Peyer's patch (tissue), 4 donors: ENCODE measurements at regions not wholly inside any gene's neighbourhood (a gene's known extent, or its start where the extent isn't known, plus 50 kb on each side); places are given as distances from the start of the nearest gene placed in this dataset.

ENCODE experiments used
- POLR2A ChIP-seq, 2 donors: fragments of 450-650 bp; IDR thresholded peaks; one replicate each; pipeline ENCODE4 v1.5.1; 2017; ENCODE audit warnings: antibody characterized with exemption in 2 of 2, mild to moderate bottlenecking in 2 of 2, moderate library complexity in 2 of 2
- TF ChIP-seq, protein P1 (sequence below), 6 experiments: fragments of 450-650 bp in 4 of 6; fragments of 200-600 bp in 2 of 6; sonication (generic) in 1 of 6; IDR thresholded peaks; one replicate each; pipeline ENCODE4 v1.5.1; 2017 to 2019; ENCODE audit warnings: antibody characterized with exemption in 6 of 6, mild to moderate bottlenecking in 3 of 6, moderate library complexity in 1 of 6

DNA sequence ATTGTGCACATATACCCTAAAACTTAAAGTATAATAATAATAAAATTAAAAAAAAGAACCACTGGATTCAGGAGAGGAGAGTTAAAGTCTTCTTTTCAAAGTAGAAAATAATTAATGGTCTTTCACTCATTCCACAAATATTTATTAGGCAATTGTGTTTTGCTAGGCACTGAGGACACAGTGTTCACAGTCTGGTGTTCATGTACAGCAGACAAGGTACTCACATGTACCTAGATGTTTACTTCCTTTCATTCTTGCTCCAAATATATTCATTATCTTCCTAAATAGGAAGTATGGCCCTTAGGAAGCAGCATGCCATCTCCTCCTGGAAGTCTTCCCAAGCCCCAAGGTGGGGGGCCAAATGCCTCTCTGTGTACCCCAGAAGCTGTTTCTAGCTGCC, 265.0 kb downstream of the NPHP4 start:
- TF ChIP-seq, protein P1, sequence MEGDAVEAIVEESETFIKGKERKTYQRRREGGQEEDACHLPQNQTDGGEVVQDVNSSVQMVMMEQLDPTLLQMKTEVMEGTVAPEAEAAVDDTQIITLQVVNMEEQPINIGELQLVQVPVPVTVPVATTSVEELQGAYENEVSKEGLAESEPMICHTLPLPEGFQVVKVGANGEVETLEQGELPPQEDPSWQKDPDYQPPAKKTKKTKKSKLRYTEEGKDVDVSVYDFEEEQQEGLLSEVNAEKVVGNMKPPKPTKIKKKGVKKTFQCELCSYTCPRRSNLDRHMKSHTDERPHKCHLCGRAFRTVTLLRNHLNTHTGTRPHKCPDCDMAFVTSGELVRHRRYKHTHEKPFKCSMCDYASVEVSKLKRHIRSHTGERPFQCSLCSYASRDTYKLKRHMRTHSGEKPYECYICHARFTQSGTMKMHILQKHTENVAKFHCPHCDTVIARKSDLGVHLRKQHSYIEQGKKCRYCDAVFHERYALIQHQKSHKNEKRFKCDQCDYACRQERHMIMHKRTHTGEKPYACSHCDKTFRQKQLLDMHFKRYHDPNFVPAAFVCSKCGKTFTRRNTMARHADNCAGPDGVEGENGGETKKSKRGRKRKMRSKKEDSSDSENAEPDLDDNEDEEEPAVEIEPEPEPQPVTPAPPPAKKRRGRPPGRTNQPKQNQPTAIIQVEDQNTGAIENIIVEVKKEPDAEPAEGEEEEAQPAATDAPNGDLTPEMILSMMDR (IDR thresholded peaks at IDR 0.05): no peak
- no peak for TF ChIP-seq POLR2A (IDR thresholded peaks at IDR 0.05)
